Activated T-cell treated with anti-CD3 and anti-CD28 coated beads, Interleukin-2, amount 50 U/mL, for 24 hours (primary cell): ENCODE measurements at regions not wholly inside any gene's neighbourhood (a gene's known extent, or its start where the extent isn't known, plus 50 kb on each side); places are given as distances from the start of the nearest gene placed in this dataset.

Experiments
- DNase-seq: peaks from one replicate; pipeline ENCODE4 v3.0.0-alpha.2; 2020
- H3K27ac Mint-ChIP-seq: 2 replicates; pipeline ENCODE4 v1.8.0; 2020; ENCODE audit warnings: mild to moderate bottlenecking, mixed read lengths
- H3K27me3 Mint-ChIP-seq: 2 replicates; pipeline ENCODE4 v1.8.0; 2020; ENCODE audit warnings: mixed read lengths
- H3K36me3 Mint-ChIP-seq: 2 replicates; pipeline ENCODE4 v1.8.0; 2020; ENCODE audit warnings: low read depth, mixed read lengths
- H3K4me1 Mint-ChIP-seq: 2 replicates; pipeline ENCODE4 v1.8.0; 2020; ENCODE audit warnings: low read depth, mixed read lengths
- H3K4me3 Mint-ChIP-seq: 2 replicates; pipeline ENCODE4 v1.8.0; 2020; ENCODE audit warnings: mild to moderate bottlenecking, moderate library complexity, mixed read lengths
- H3K9me3 Mint-ChIP-seq: 2 replicates; pipeline ENCODE4 v1.8.0; 2020; ENCODE audit warnings: mixed read lengths

DNA sequence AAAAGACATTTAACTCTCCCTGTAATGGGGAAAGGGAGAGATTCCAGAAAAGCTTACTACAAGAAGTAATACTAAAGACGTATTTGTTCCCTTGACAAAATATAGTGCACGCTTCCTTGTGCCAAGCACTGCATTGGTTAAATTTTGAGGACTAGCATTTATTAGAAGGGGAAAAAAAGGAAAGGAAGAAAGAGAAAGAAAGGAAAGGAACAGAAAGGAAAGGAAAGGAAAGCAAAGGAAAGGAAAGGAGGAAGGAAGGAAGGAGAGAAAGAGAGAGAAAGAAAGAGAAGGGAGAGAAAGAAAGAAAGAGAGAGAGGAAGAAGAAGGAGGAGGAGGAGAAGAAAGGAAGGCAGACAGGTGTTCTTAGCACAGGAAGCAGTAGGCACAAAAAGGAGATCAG lies 110.1 kb upstream of the CDH6 start:
- H3K27me3 Mint-ChIP-seq = no peaks in the 10 kb centered on the region
- no peak for DNase-seq
- no peak overlapping the region for H3K27ac Mint-ChIP-seq
- no peaks in the 10 kb centered on the region for H3K36me3 Mint-ChIP-seq
- H3K4me3 Mint-ChIP-seq = no peak overlapping the region
- H3K9me3 Mint-ChIP-seq = peaks cover 5% of the 10 kb centered on the region
- no peaks in the 10 kb centered on the region for H3K4me1 Mint-ChIP-seq

DNA sequence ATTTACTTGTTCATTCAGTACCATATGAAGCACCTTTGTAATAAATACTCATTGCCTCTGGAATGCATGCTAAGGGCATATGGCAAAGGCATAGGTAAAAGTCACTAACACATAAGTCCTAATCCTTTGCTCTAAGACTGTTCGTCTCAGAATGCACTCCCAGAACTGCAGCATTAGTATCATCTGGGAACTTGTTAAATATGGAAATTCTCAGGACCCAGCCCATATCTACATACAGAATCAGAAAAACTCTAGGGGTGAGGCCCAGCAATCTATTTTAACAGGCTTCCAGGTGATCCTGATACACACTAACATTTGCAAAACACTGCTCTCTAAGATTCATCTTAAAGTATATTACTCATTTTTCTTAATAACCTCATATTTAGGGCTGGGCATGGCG lies 113.8 kb upstream of the CDH6 start:
- H3K36me3 Mint-ChIP-seq = no peaks in the 10 kb centered on the region
- H3K27ac Mint-ChIP-seq = no peak overlapping the region
- H3K4me3 Mint-ChIP-seq = no peak overlapping the region
- DNase-seq = no peak
- H3K27me3 Mint-ChIP-seq = no peaks in the 10 kb centered on the region
- peaks cover 8% of the 10 kb centered on the region for H3K9me3 Mint-ChIP-seq
- H3K4me1 Mint-ChIP-seq = no peaks in the 10 kb centered on the region

DNA sequence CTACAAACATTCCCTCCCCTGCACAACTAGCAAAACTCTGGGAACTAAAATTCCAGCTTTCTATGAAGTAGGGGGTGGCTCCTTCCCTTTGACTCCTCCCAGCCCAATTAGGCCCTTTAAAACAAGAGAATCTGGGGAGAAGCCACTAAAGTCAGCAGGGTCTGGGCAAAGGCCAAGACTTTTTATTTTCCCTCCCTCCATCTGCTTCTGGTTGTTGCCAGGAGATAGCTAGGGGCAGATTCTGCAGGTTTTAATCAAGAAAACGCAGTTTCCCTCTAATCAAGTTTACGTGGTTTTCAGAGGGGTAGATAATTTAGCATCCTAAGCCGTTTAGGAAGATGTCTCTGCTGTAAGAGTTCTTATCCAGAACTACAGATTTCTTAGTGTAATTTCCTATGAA lies 114.5 kb upstream of the CDH6 start:
- no peak overlapping the region for H3K27ac Mint-ChIP-seq
- no peak for DNase-seq
- H3K36me3 Mint-ChIP-seq = no peaks in the 10 kb centered on the region
- no peaks in the 10 kb centered on the region for H3K27me3 Mint-ChIP-seq
- H3K4me1 Mint-ChIP-seq = no peaks in the 10 kb centered on the region
- H3K9me3 Mint-ChIP-seq = peaks cover 3% of the 10 kb centered on the region
- no peak overlapping the region for H3K4me3 Mint-ChIP-seq

DNA sequence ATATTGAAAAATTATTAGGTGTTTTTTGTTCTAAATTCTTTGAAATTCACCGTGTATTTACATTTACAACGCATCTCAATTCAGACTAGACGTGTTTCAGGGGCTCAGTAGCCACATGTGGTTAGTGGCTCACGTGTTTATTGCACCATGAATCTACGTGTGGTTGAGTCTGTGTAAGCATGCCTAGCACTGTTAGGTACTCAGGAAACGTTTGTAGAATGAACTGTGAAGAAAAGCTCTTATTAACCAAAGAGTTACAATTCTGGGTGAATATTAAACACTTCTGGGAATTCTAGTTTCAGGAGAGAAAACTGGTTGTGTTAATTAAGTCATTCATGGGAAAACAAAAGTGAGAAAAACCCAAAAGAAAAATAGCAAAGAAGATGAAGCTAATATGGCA lies 117.5 kb upstream of the CDH6 start:
- no peak overlapping the region for H3K27ac Mint-ChIP-seq

DNA sequence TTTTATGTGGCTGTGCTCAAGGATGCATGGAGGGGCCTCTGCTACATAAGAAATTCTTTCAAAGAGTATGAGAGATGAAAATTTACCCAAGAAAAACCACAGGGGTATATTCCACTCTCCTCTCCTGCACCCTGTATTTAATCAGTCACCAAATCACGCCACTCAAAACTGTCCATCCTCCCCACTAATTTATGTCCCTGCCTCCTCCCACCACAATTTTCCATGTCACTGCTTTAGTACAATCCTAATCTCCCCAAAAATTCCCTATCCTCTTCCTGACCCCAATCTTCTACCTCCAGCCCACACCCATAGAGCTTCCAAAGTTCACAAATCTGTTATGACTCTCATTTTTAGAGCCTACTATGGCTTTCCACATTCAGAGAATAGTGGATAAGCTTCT lies 125.2 kb upstream of the CDH6 start:
- Mint-ChIP-seq H3K9me3 (peaks cover 2% of the 10 kb centered on the region), H3K4me3 (no peak overlapping the region), H3K27ac (no peak overlapping the region), H3K27me3 (no peaks in the 10 kb centered on the region), H3K4me1 (no peaks in the 10 kb centered on the region), H3K36me3 (no peaks in the 10 kb centered on the region)
- no peak for DNase-seq

More for the DNA sequence above, 117.5 kb upstream of the CDH6 start:
- peaks cover 3% of the 10 kb centered on the region for H3K9me3 Mint-ChIP-seq
- no peaks in the 10 kb centered on the region for H3K27me3 Mint-ChIP-seq
- H3K4me3 Mint-ChIP-seq = no peak overlapping the region
- DNase-seq = no peak
- H3K4me1 Mint-ChIP-seq = no peaks in the 10 kb centered on the region
- no peaks in the 10 kb centered on the region for H3K36me3 Mint-ChIP-seq

DNA sequence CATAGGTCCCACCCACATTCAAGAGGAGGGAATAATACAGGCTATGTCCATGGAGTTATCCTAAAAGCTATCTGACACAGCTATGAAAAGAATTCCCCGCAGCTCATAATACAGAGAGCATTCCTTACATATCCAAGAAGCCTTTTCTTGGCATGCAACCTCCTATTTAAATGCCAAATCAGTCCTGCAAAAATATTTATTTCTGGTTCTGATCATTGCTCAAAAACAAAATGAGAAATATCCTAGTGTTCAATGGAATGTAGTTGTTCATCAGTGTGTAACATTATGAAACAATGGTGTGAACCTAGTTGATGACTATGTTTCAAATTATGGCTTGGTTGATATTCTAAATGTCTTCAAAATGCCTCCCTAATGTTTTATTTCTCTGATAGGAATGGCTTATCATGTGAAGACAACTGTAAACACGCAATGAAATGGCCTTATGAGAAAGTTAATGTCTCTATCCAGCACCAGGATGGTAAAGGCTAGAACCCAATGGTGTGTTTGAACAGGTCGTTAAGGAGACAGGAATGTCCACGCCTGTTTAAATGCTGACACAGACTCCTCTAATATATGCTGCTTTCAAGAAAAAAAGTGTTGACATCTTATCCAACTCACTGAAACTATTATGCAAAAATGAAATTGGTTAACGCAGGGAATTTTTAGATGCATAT lies 126.7 kb upstream of the CDH6 start:
- DNase-seq = no peak
- Mint-ChIP-seq H3K27ac (no peak overlapping the region), H3K9me3 (peaks cover 2% of the 10 kb centered on the region), H3K36me3 (no peaks in the 10 kb centered on the region), H3K27me3 (no peaks in the 10 kb centered on the region), H3K4me3 (no peak overlapping the region), H3K4me1 (no peaks in the 10 kb centered on the region)

DNA sequence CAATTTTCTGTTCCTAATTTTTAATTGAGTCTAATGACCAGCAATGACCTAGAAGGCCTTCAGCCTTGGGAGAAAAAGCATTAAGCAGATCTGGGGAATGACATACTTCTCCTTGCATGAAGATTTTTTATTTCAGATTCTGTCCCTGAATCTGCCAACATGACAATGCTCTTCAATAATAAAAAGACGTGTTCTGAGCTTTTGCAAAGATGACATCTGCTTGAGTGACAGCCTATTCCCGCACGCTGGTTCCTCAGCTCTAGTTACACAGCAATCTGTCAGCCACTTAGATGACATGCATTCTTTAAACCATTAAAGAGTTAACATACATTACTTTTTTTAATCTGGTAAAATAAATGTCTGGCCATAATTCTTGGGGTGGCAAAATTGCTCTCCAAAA lies 129.3 kb upstream of the CDH6 start:
- Mint-ChIP-seq H3K27me3 (no peaks in the 10 kb centered on the region), H3K4me1 (no peaks in the 10 kb centered on the region), H3K27ac (no peak overlapping the region), H3K36me3 (no peaks in the 10 kb centered on the region), H3K4me3 (no peak overlapping the region), H3K9me3 (peaks cover 2% of the 10 kb centered on the region)
- no peak for DNase-seq

DNA sequence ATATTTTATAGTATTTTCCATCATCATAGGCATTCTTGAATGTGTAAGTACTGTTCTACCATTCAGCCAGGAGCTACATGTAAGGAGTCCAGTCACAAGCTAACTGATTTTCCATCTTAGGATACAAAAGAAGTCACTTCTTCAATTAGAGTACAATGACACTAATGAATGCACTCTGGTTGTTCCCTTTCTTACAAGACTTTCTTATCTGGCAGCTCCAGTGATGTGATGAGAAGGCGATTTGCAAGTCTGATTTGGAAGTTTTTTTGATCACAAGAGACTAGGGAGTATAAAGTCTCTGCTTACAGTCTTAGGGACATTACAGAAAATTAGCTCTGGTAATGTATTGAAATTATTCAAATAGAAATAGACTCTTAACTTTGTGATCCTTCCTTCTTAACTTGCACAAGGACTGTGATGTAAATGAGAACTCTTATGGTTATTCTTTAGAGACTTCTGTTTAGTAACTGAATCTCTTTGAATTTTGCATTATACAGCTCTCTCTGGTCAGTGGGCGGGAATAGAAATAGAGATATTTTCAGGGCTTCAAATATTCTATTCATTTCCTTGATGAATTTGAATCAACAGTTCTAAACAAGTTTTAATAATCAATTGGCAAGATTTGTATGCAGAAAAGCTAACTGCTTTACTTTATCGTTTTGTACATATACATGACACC lies 130.4 kb upstream of the CDH6 start:
- no peak overlapping the region for H3K27ac Mint-ChIP-seq
- H3K4me3 Mint-ChIP-seq = no peak overlapping the region
- H3K36me3 Mint-ChIP-seq = no peaks in the 10 kb centered on the region
- H3K4me1 Mint-ChIP-seq = no peaks in the 10 kb centered on the region
- no peaks in the 10 kb centered on the region for H3K27me3 Mint-ChIP-seq
- peaks cover 2% of the 10 kb centered on the region for H3K9me3 Mint-ChIP-seq
- DNase-seq = no peak

DNA sequence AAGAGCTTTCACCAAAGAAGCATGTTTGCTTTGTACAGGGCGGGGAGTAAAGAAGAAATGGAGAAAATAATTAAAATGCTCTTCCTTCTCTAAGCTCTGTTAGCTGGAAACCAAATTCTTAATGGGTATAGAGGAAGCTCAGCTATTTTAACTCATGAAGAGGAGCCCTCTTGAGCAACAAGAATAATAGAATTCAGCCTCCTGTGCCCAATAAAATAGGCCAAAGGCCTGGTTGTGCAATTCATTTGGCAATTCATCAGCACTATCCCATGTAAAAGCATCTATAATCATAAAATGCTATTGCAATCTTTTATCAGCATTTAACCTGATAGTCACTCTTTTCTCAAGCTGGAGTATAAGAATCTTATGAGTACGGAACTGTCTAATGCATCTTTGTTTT lies 133.6 kb upstream of the CDH6 start:
- H3K36me3 Mint-ChIP-seq = no peaks in the 10 kb centered on the region
- no peak overlapping the region for H3K27ac Mint-ChIP-seq
- H3K4me3 Mint-ChIP-seq = no peak overlapping the region
- DNase-seq = no peak
- H3K9me3 Mint-ChIP-seq = peaks cover 2% of the 10 kb centered on the region
- H3K4me1 Mint-ChIP-seq = no peaks in the 10 kb centered on the region
- H3K27me3 Mint-ChIP-seq = no peaks in the 10 kb centered on the region

DNA sequence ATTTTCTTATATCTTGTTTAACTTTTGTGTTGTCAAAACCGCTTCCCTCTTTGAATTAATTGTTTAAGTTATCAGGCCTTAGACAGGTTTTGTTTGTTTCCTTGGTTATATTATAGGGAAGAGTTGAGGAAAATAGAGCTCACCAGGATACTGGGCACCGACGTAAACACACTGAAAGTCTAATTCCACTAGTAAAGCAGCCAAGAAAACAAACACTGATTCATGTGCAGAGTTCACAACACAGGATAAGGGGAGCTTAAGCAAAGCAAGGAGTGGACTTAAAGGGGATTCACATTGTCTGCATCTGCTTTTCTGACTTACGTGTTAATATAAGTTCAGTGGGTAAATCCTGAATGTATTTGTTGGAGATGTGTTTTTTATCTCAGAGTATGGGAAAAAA lies 139.0 kb upstream of the CDH6 start:
- no peak overlapping the region for H3K4me3 Mint-ChIP-seq
- no peaks in the 10 kb centered on the region for H3K4me1 Mint-ChIP-seq
- H3K36me3 Mint-ChIP-seq = no peaks in the 10 kb centered on the region
- no peak overlapping the region for H3K27ac Mint-ChIP-seq
- no peaks in the 10 kb centered on the region for H3K27me3 Mint-ChIP-seq
- no peak for DNase-seq
- no peaks in the 10 kb centered on the region for H3K9me3 Mint-ChIP-seq

DNA sequence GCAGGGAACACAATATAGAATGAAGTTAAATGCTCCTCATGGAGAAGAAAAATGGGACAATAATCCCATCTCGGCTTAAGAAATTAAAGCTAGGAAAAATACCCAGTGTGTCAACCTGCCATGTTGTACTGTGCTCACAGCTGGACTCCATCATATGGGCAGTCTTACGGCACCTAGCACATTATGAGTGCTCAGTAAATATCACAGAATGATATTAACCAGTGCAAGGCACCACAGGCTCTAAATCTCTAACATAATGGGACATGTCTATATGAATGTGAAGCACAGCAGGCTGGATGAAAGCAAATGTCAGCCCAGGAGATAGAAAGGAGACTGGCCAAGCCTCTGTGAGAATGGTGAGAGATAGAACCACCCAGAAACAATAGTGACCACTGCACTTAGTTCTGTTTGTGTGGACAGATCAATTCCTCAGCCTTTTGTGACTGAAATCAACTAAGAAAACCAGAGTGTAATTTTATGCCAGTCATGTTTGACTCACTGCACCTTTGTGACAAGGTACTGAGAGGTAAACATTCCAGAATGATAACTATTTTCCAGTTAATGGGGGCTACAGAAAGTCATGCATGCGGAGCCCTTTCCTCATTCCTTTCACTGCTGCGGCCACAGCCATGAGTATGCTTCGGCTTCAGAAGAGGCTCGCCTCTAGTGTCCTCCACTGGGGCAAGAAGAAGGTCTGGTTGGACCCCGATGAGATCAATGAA lies 140.4 kb upstream of the CDH6 start:
- Mint-ChIP-seq H3K27me3 (no peaks in the 10 kb centered on the region), H3K9me3 (no peaks in the 10 kb centered on the region), H3K27ac (no peak overlapping the region), H3K36me3 (no peaks in the 10 kb centered on the region), H3K4me1 (no peaks in the 10 kb centered on the region), H3K4me3 (no peak overlapping the region)
- DNase-seq = no peak

DNA sequence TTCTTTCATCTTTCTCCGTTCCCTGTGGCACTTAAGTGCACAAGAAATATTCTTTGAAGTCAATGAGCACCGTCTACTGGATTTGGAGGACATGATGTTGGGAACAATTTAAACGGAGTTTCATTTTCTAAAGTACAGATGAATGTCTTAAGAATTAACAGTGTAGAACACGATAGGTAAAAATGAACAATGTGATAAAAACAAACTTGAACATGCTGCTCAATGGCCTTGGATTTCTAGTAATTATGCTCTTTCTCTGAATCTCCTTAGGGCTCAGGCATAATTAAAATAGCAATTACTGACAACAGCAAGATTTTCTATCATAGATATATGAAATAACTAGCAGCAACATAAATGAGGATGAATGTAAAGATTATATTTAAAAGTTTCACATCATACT lies 142.2 kb upstream of the CDH6 start:
- no peak overlapping the region for H3K4me3 Mint-ChIP-seq
- H3K4me1 Mint-ChIP-seq = no peaks in the 10 kb centered on the region
- H3K9me3 Mint-ChIP-seq = peaks cover under 1% of the 10 kb centered on the region

DNA sequence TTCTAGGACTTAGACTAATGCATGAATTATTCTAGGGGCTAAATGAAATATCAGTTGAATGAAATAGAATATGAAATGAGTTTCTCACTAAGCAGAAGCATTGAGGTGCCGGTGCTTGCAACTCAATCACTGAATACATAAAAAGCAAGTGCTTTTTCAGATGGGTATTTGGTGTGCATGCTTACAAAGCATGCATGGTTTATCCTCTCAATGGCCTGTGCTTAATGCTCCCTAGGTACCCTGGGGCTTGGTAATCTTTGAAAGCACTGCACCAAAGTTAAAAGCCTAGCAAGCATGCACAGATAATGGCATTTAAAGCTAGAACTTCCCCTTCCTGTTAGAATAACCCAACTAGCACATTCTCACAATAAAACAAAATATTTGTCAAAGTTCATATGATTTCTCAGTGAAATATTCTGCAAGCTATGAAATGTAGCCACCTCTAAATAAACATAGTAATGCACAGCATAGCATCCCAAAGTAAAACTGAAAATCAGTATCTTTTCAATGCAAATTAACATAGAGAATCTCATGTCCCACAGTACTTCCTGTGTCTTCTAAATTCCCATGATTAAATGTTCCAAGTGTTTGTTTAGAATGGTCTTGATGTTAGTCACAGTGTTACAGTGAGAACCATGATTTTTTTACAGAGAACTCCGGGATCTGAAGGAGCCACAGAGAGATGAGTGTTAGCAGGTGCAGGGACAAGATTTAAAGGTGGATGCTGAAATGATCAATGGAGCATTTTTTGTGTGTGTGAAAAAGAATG lies 143.4 kb upstream of the CDH6 start:
- Mint-ChIP-seq H3K27me3 (no peaks in the 10 kb centered on the region), H3K4me3 (no peak overlapping the region), H3K9me3 (peaks cover 5% of the 10 kb centered on the region), H3K4me1 (no peaks in the 10 kb centered on the region), H3K36me3 (no peaks in the 10 kb centered on the region), H3K27ac (no peak overlapping the region)
- DNase-seq = no peak

More for the DNA sequence above, 142.2 kb upstream of the CDH6 start:
- Mint-ChIP-seq H3K27me3 (no peaks in the 10 kb centered on the region), H3K36me3 (no peaks in the 10 kb centered on the region), H3K27ac (no peak overlapping the region)
- no peak for DNase-seq

DNA sequence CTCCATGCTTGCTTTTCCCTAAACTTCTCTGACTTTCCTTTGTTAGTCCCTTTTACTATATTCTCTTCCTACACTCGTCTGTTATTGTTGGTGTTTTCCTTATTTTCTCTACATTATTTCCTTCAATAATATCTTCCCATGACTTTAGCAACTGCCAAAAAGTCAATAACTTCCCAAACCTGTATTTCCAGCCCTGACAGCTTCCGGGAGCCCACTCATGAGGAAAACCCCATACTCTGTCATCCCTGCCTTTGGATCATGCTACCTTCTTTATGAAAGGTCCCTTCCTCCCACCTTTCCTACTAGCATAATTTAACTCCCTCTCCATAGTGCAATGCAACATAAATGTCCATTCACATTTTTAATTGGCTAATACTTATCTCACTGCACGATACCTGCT lies 144.0 kb upstream of the CDH6 start:
- no peaks in the 10 kb centered on the region for H3K36me3 Mint-ChIP-seq
- no peaks in the 10 kb centered on the region for H3K27me3 Mint-ChIP-seq
- DNase-seq = no peak
- peaks cover 5% of the 10 kb centered on the region for H3K9me3 Mint-ChIP-seq
- no peak overlapping the region for H3K27ac Mint-ChIP-seq
- no peaks in the 10 kb centered on the region for H3K4me1 Mint-ChIP-seq
- H3K4me3 Mint-ChIP-seq = no peak overlapping the region
